K562 (cell line): ENCODE measurements at regions not wholly inside any gene's neighbourhood (a gene's known extent, or its start where the extent isn't known, plus 50 kb on each side); places are given as distances from the start of the nearest gene placed in this dataset.

ENCODE experiments used
- ATAC-seq: fragments of 200-7000 bp; cut with Tn5 transposase; 3 replicates; pipeline ENCODE4 v1.9.1; 2020; ENCODE audit warnings: moderate library complexity
- BruUV-seq: library from RNA; stranded (reverse); fragments of 400-500 nt; replicated peaks from 2 replicates; lab custom pipeline; 2021; lab: Mats Ljungman, UMichigan
- CTCF ChIA-PET: fragments of 300-600 bp; formaldehyde crosslinking; extraction: SDS; loops from one replicate; lab custom pipeline; 2021; ENCODE audit warnings: low intra/inter-chr PET ratio; lab: Yijun Ruan, JAX
- POLR2A ChIA-PET: fragments of 300-600, 350-650 bp; sonication (Branson Sonifier 250); formaldehyde crosslinking; extraction: SDS; loops from one replicate; lab custom pipeline; 2021; ENCODE audit warnings: antibody characterized with exemption, inconsistent platforms; lab: Yijun Ruan, JAX
- DNase-seq, 4 experiments: peaks; one replicate each; pipeline versions ENCODE4 v3.0.0 to v3.0.0-alpha.2; 2011 to 2018; ENCODE audit warnings: low spot score in 3 of 4, mixed read lengths in 3 of 4; ENCODE audit errors: extremely low read depth in 1 of 4
- FAIRE-seq: peaks from 2 replicates; lab custom pipeline; 2011; peaks lifted over from hg19 to GRCh38; lab: Jason Lieb, UNC
- H2AFZ ChIP-seq: 2 replicates; pipeline ENCODE4 v1.6.0; 2011; ENCODE audit warnings: low read depth, low read length, control low read depth, inconsistent platforms
- H3K27ac ChIP-seq: fragments of 200-600 bp; 3 replicates; pipeline ENCODE4 v1.8.0; 2011; ENCODE audit warnings: low read depth, mild to moderate bottlenecking, control low read depth, inconsistent platforms, low read length, moderate library complexity, mixed read lengths; ENCODE audit errors: extremely low read depth
- H3K27me3 ChIP-seq, 2 experiments: fragments of 300-600 bp in 1 of 2; 2 replicates in 1 of 2; 3 replicates in 1 of 2; pipeline versions ENCODE4 v1.6.0 to v1.8.0; 2011; ENCODE audit warnings: inconsistent platforms in 2 of 2, low read length in 2 of 2, mild to moderate bottlenecking in 1 of 2, mixed read lengths in 1 of 2, moderate library complexity in 1 of 2; ENCODE audit not compliant: control insufficient read depth in 2 of 2, insufficient read depth in 2 of 2
- H3K36me3 ChIP-seq: fragments of 300-600 bp; 3 replicates; pipeline ENCODE4 v1.8.0; 2011; ENCODE audit warnings: mild to moderate bottlenecking, low read length, inconsistent platforms; ENCODE audit not compliant: control insufficient read depth, insufficient read depth
- H3K4me1 ChIP-seq, 2 experiments: fragments of 200-600 bp in 1 of 2; replicated peaks in 1 of 2; 2 replicates in 1 of 2; 3 replicates in 1 of 2; pipeline versions ENCODE4 v1.5.1 to v1.8.0; 2011; ENCODE audit warnings: inconsistent platforms in 2 of 2, low read length in 2 of 2, mild to moderate bottlenecking in 1 of 2, mixed read lengths in 1 of 2, moderate library complexity in 1 of 2; ENCODE audit not compliant: control insufficient read depth in 2 of 2, insufficient read depth in 2 of 2
- H3K4me2 ChIP-seq: 2 replicates; pipeline ENCODE4 v1.6.1; 2011; ENCODE audit warnings: low read length, control low read depth, inconsistent platforms, mixed read lengths; ENCODE audit not compliant: insufficient read depth
- H3K4me3 ChIP-seq: fragments of 200-600 bp; sonication (generic), shearing (Covaris generic); 2 replicates; pipeline ENCODE4 v1.5.1; 2016; ENCODE audit warnings: control low read depth, inconsistent platforms
- H3K79me2 ChIP-seq: fragments of 200-600 bp; 3 replicates; pipeline ENCODE4 v1.8.0; 2011; ENCODE audit warnings: low read length, inconsistent platforms; ENCODE audit not compliant: control insufficient read depth, insufficient read depth
- H3K9ac ChIP-seq, 2 experiments: 2 replicates each; pipeline versions ENCODE4 v1.6.0 to v1.6.1; 2011; ENCODE audit warnings: low read depth in 2 of 2, low read length in 2 of 2, control low read depth in 1 of 2, inconsistent platforms in 1 of 2, mild to moderate bottlenecking in 1 of 2, mixed read lengths in 1 of 2; ENCODE audit not compliant: insufficient read depth in 1 of 2
- H3K9me1 ChIP-seq: one replicate; pipeline ENCODE4 v1.6.0; 2011; ENCODE audit warnings: inconsistent platforms, mild to moderate bottlenecking, low read length, moderate library complexity; ENCODE audit not compliant: control insufficient read depth, insufficient read depth
- H3K9me3 ChIP-seq: replicated peaks from 2 replicates; pipeline ENCODE4 v1.5.1; 2011; ENCODE audit warnings: low read depth, low read length, inconsistent platforms; ENCODE audit not compliant: control insufficient read depth, insufficient read depth
- H4K20me1 ChIP-seq: replicated peaks from 2 replicates; pipeline ENCODE4 v1.6.1; 2011; ENCODE audit warnings: low read length, inconsistent platforms, mixed read lengths; ENCODE audit not compliant: control insufficient read depth, insufficient read depth
- ATF1 ChIP-seq, 2 experiments: fragments of 450-650 bp in 1 of 2; IDR thresholded peaks; 2 replicates each; pipeline ENCODE4 v1.6.1; 2016; ENCODE audit warnings: missing compliant biosample characterization in 1 of 2, missing genetic modification characterization in 1 of 2
- DMBX1 ChIP-seq: fragments of 250-450 bp; sonication (Bioruptor Pico); IDR thresholded peaks from 2 replicates; pipeline ENCODE4 v1.8.0; 2022; ENCODE audit warnings: inconsistent platforms, mild to moderate bottlenecking, moderate library complexity, borderline replicate concordance
- KDM1A ChIP-seq, 2 experiments: fragments of 450-650 bp; IDR thresholded peaks; 2 replicates each; pipeline ENCODE4 v1.6.1; 2016; ENCODE audit warnings: mild to moderate bottlenecking in 2 of 2
- NR2C2 ChIP-seq, 2 experiments: fragments of 200-800 bp in 1 of 2; sonication (Bioruptor generic) in 1 of 2; sonication (generic) in 1 of 2; formaldehyde crosslinking in 1 of 2; IDR thresholded peaks; 2 replicates each; pipeline versions ENCODE4 v1.6.1 to v1.8.0; 2016 to 2022; ENCODE audit warnings: mild to moderate bottlenecking in 1 of 2, missing compliant biosample characterization in 1 of 2, missing genetic modification characterization in 1 of 2, missing genetic modification reagents in 1 of 2
- SMARCC2 ChIP-seq: fragments of 450-650 bp; IDR thresholded peaks from 2 replicates; pipeline ENCODE4 v1.6.1; 2017; ENCODE audit warnings: antibody characterized with exemption, moderate library complexity, mild to moderate bottlenecking, low read depth
- WGBS: fragments of 100-300 bp; shearing (Covaris generic); methylation state at CpG from one replicate; pipeline ENCODE4 v1.1.6; 2016; ENCODE audit warnings: low coverage, mixed read lengths; ENCODE audit not compliant: insufficient coverage; ENCODE audit errors: missing lambda C conversion rate; 5-methylcytosine and 5-hydroxymethylcytosine counted together
- in situ Hi-C: fragments of 300-500 bp; cut with MboI; formaldehyde crosslinking; loops from 4 replicates; pipeline ENCODE4 v1.15.0; 2018; ENCODE audit warnings: inconsistent platforms, mixed read lengths
- intact Hi-C: fragments of 100-400 bp; cut with micrococcal nuclease; formaldehyde crosslinking; loops from 2 replicates; pipeline ENCODE4 v1.14.2; 2022
- TF ChIP-seq, protein P1 (sequence below): fragments of 450-650 bp; IDR thresholded peaks from 2 replicates; pipeline ENCODE4 v1.6.1; 2017; ENCODE audit warnings: antibody characterized with exemption, mild to moderate bottlenecking
- TF ChIP-seq, protein P2 (sequence below): fragments of 450-650 bp; IDR thresholded peaks from 2 replicates; pipeline ENCODE4 v1.6.1; 2018; ENCODE audit not compliant: partially characterized antibody

DNA sequence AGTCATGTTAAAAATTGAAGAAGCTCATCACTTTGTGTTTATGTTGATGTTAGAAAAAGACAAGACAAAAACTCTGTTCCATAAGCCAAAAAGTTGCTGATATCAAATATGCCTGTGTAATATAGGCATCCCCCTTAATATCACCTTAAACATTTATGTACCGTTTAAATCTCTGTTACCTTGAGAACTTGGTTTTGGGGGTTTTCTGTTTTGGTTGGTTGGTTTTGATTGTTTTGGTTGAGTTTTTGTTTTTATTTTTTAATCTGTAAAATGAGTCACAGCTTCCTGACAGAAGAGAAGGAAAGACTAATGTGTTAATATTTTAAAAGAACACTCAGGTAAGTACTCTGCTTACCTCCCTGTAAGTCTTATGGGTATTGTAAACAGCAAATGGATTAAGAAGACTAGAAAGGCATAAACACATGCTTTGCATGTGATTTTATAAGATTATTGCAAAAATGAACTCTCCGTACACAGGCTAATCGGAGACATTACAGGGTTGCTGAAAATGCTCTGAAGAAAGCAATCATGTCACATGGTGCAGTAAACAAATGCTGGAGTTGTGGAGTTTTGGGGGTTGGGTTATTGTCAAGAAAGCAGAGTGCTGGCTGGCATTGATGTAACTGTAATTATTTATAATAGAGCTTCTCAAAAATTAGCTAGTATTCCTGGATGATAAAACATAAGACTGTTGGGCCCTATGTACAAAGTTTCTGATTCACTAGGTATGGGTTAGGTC, 69.5 kb upstream of the MBNL1 start (continued):
- TF ChIP-seq, protein P1, sequence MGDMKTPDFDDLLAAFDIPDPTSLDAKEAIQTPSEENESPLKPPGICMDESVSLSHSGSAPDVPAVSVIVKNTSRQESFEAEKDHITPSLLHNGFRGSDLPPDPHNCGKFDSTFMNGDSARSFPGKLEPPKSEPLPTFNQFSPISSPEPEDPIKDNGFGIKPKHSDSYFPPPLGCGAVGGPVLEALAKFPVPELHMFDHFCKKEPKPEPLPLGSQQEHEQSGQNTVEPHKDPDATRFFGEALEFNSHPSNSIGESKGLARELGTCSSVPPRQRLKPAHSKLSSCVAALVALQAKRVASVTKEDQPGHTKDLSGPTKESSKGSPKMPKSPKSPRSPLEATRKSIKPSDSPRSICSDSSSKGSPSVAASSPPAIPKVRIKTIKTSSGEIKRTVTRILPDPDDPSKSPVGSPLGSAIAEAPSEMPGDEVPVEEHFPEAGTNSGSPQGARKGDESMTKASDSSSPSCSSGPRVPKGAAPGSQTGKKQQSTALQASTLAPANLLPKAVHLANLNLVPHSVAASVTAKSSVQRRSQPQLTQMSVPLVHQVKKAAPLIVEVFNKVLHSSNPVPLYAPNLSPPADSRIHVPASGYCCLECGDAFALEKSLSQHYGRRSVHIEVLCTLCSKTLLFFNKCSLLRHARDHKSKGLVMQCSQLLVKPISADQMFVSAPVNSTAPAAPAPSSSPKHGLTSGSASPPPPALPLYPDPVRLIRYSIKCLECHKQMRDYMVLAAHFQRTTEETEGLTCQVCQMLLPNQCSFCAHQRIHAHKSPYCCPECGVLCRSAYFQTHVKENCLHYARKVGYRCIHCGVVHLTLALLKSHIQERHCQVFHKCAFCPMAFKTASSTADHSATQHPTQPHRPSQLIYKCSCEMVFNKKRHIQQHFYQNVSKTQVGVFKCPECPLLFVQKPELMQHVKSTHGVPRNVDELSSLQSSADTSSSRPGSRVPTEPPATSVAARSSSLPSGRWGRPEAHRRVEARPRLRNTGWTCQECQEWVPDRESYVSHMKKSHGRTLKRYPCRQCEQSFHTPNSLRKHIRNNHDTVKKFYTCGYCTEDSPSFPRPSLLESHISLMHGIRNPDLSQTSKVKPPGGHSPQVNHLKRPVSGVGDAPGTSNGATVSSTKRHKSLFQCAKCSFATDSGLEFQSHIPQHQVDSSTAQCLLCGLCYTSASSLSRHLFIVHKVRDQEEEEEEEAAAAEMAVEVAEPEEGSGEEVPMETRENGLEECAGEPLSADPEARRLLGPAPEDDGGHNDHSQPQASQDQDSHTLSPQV, result peak; percentile 50; the same call in 1 of the 2 replicates

DNA sequence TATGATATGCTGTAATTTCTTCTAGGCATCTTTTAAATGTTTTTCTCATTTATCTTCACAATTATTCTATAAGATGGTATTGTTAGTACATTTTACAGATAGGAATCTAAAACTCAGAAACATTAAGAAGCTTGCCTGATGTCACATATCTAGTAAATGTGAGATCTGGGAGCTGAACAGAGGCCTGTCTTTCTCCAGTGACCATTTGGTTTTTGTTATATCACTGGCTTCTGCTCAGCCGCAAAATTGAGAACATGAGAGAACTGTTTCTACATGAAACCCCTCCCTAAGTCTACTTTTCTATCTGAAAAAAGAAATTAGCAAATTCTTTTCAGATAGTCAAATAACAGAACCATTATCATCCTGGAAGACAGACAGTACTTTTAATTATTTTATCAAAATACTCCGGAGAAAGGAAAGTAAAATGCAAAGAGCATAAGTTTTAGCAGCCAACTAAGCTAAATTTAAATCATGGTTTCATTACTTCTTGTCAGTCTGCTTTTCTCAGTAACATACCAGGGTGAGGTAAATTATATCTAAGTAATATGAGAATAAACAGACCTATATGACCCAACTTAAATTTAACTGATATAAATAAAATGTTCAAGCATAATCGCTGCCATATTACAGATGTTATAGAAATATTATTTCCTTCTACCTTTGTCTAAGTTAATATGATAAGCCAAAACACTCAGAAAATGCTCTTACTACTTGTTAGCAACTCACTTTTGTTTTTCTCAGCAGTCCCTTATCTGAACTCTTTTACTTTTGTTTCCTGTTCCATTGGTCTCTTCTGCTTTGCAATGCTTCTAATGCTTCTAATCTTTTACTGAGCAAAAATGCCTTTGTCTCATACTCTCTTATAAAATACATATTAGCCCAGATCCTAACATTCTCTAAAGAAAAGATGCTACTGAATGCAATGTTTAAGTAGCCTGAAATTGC, 68.0 kb upstream of the MBNL1 start:
- H4K20me1 ChIP-seq, result no peaks in the 10 kb centered on the region
- H3K36me3 ChIP-seq, result no peaks in the 10 kb centered on the region; the same call in 2 of the 3 replicates
- DNase-seq, result peak in 1 of 4 experiments; percentile 44
- H3K4me3 ChIP-seq, result peak overlapping the region; percentile 10; the same call in 1 of the 2 replicates
- H3K4me1 ChIP-seq, result peaks cover 14 to 41% of the 10 kb centered on the region in 2 experiments; a peak in 4 of 5 replicates
- in situ Hi-C loops (no loop called here), intact Hi-C loops (no loop called here)
- H3K27ac ChIP-seq, result peak overlapping the region; percentile 65
- 0% methylated on average over 3 of the region's 3 CpGs for WGBS
- H3K9me1 ChIP-seq, result no peaks in the 10 kb centered on the region
- peak overlapping the region in 1 of 2 experiments; percentile 70; a peak in 3 of 4 replicates for H3K9ac ChIP-seq
- H3K79me2 ChIP-seq, result peaks cover 38% of the 10 kb centered on the region
- BruUV-seq, result no TSS peak
- peak overlapping the region; percentile 51 for H3K4me2 ChIP-seq
- no peaks in the 10 kb centered on the region for H3K27me3 ChIP-seq
- FAIRE-seq, result no peak
- H2AFZ ChIP-seq, result peak overlapping the region; percentile 86
- peak; percentile 16 for ATAC-seq
- ChIA-PET CTCF (no interaction called here), POLR2A (interaction anchor here (0.8 to 1.4 kb wide), 2 partner anchors 16 to 72 kb away, joined by 3 to 11 read pairs; no protein-coding TSS in a partner anchor)
- H3K9me3 ChIP-seq, result no peaks in the 10 kb centered on the region
- TF ChIP-seq, protein P2, sequence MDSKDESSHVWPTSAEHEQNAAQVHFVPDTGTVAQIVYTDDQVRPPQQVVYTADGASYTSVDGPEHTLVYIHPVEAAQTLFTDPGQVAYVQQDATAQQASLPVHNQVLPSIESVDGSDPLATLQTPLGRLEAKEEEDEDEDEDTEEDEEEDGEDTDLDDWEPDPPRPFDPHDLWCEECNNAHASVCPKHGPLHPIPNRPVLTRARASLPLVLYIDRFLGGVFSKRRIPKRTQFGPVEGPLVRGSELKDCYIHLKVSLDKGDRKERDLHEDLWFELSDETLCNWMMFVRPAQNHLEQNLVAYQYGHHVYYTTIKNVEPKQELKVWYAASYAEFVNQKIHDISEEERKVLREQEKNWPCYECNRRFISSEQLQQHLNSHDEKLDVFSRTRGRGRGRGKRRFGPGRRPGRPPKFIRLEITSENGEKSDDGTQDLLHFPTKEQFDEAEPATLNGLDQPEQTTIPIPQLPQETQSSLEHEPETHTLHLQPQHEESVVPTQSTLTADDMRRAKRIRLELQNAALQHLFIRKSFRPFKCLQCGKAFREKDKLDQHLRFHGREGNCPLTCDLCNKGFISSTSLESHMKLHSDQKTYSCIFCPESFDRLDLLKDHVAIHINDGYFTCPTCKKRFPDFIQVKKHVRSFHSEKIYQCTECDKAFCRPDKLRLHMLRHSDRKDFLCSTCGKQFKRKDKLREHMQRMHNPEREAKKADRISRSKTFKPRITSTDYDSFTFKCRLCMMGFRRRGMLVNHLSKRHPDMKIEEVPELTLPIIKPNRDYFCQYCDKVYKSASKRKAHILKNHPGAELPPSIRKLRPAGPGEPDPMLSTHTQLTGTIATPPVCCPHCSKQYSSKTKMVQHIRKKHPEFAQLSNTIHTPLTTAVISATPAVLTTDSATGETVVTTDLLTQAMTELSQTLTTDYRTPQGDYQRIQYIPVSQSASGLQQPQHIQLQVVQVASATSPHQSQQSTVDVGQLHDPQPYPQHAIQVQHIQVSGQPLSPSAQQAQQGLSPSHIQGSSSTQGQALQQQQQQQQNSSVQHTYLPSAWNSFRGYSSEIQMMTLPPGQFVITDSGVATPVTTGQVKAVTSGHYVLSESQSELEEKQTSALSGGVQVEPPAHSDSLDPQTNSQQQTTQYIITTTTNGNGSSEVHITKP, result peak; percentile 32
- TF ChIP-seq DMBX1 (CRISPR knock-in tag) (0 out of 2 replicates have a peak, but pooled peaks have one; percentile 21), KDM1A (IDR thresholded peaks at IDR 0.05) (0 out of 4 replicates have a peak, but pooled peaks of 1 of the 2 experiments have one; percentile 6), ATF1 (CRISPR knock-in tag; IDR thresholded peaks at IDR 0.05) (no peak), ATF1 (tag; IDR thresholded peaks at IDR 0.05) (peak; percentile 10; the same call in 1 of the 2 replicates), NR2C2 (CRISPR knock-in tag; IDR thresholded peaks at IDR 0.05) (no peak), NR2C2 (tag; IDR thresholded peaks at IDR 0.05) (peak; percentile 39), SMARCC2 (0 out of 2 replicates have a peak, but pooled peaks have one; percentile 34)
